ENCODE measurements at regions not wholly inside any gene's neighbourhood (a gene's known extent, or its start where the extent isn't known, plus 50 kb on each side); places are given as distances from the start of the nearest gene placed in this dataset.
"Not testable (repeated sequence)": the region's sequence is repeated elsewhere in the genome, so short reads cannot be mapped to it uniquely, and the experiment has no call there.

GRCh38 chr5:92850886-92851285, 730.1 kb downstream of the NR2F1-AS1 start:
- DNase-seq: no peak
- ChIA-PET CTCF (no interaction called here), POLR2A (no interaction called here)
- Mint-ChIP-seq H3K4me3 (no peak overlapping the region), H3K9me3 (no peaks in the 10 kb centered on the region), H3K36me3 (ENCODE audit: low read depth) (no peaks in the 10 kb centered on the region), H3K27me3 (no peaks in the 10 kb centered on the region), H3K27ac (no peak overlapping the region), H3K4me1 (no peaks in the 10 kb centered on the region)

- POLR2A ChIA-PET: no interaction called here
- CTCF ChIA-PET: no interaction called here
- H3K9me3 Mint-ChIP-seq: no peaks in the 10 kb centered on the region
- H3K4me1 Mint-ChIP-seq: no peaks in the 10 kb centered on the region
- H3K27ac Mint-ChIP-seq: no peak overlapping the region
- DNase-seq: no peak
- no peaks in the 10 kb centered on the region for H3K36me3 Mint-ChIP-seq (ENCODE audit: low read depth)
- H3K4me3 Mint-ChIP-seq: no peak overlapping the region
- H3K27me3 Mint-ChIP-seq: no peaks in the 10 kb centered on the region
Measured at GRCh38 chr5:92849756-92850155, 731.3 kb downstream of the NR2F1-AS1 start.

GRCh38 chr5:92841604-92842155, 739.3 kb downstream of the NR2F1-AS1 start:
- Mint-ChIP-seq H3K4me3 (no peak overlapping the region), H3K36me3 (ENCODE audit: low read depth) (no peaks in the 10 kb centered on the region), H3K4me1 (no peaks in the 10 kb centered on the region), H3K9me3 (peaks cover 3% of the 10 kb centered on the region), H3K27ac (no peak overlapping the region), H3K27me3 (no peaks in the 10 kb centered on the region)
- no peak for DNase-seq
- ChIA-PET POLR2A (no interaction called here), CTCF (no interaction called here)

GRCh38 chr5:92838253-92838652, 742.8 kb downstream of the NR2F1-AS1 start:
- Mint-ChIP-seq H3K36me3 (ENCODE audit: low read depth) (no peaks in the 10 kb centered on the region), H3K4me1 (no peaks in the 10 kb centered on the region), H3K4me3 (no peak overlapping the region), H3K9me3 (peaks cover 5% of the 10 kb centered on the region), H3K27ac (no peak overlapping the region), H3K27me3 (no peaks in the 10 kb centered on the region)
- DNase-seq: no peak
- ChIA-PET POLR2A (no interaction called here), CTCF (no interaction called here)

GRCh38 chr5:92836855-92837755, 743.9 kb downstream of the NR2F1-AS1 start:
- peaks cover 5% of the 10 kb centered on the region for H3K9me3 Mint-ChIP-seq
- CTCF ChIA-PET: no interaction called here

GRCh38 chr5:92835712-92836111, 745.3 kb downstream of the NR2F1-AS1 start:
- CTCF ChIA-PET: no interaction called here

More at GRCh38 chr5:92836855-92837755, 743.9 kb downstream of the NR2F1-AS1 start:
- POLR2A ChIA-PET: no interaction called here
- Mint-ChIP-seq H3K4me1 (no peaks in the 10 kb centered on the region), H3K27me3 (no peaks in the 10 kb centered on the region), H3K27ac (no peak overlapping the region), H3K36me3 (ENCODE audit: low read depth) (no peaks in the 10 kb centered on the region), H3K4me3 (no peak overlapping the region)
- no peak for DNase-seq

GRCh38 chr5:92823551-92823950, 757.5 kb downstream of the NR2F1-AS1 start:
- H3K36me3 Mint-ChIP-seq (ENCODE audit: low read depth); H3K27ac Mint-ChIP-seq; CTCF ChIA-PET; H3K4me1 Mint-ChIP-seq; POLR2A ChIA-PET; H3K9me3 Mint-ChIP-seq; DNase-seq; H3K4me3 Mint-ChIP-seq; H3K27me3 Mint-ChIP-seq: not testable (repeated sequence)

More at GRCh38 chr5:92835712-92836111, 745.3 kb downstream of the NR2F1-AS1 start:
- Mint-ChIP-seq H3K9me3 (peaks cover 5% of the 10 kb centered on the region), H3K27ac (no peak overlapping the region), H3K4me3 (no peak overlapping the region), H3K4me1 (no peaks in the 10 kb centered on the region), H3K27me3 (no peaks in the 10 kb centered on the region), H3K36me3 (ENCODE audit: low read depth) (no peaks in the 10 kb centered on the region)
- no peak for DNase-seq
- POLR2A ChIA-PET: no interaction called here

- Mint-ChIP-seq H3K27me3 (no peaks in the 10 kb centered on the region), H3K9me3 (no peaks in the 10 kb centered on the region), H3K36me3 (ENCODE audit: low read depth) (no peaks in the 10 kb centered on the region), H3K4me1 (no peaks in the 10 kb centered on the region), H3K27ac (no peak overlapping the region), H3K4me3 (no peak overlapping the region)
- no peak for DNase-seq
- ChIA-PET CTCF (no interaction called here), POLR2A (no interaction called here)
Measured at GRCh38 chr5:92822183-92822582, 758.8 kb downstream of the NR2F1-AS1 start.

GRCh38 chr5:92809855-92810465, 771.1 kb downstream of the NR2F1-AS1 start:
- Mint-ChIP-seq H3K9me3 (no peaks in the 10 kb centered on the region), H3K27ac (no peak overlapping the region), H3K4me3 (no peak overlapping the region), H3K27me3 (no peaks in the 10 kb centered on the region), H3K36me3 (ENCODE audit: low read depth) (no peaks in the 10 kb centered on the region), H3K4me1 (no peaks in the 10 kb centered on the region)
- ChIA-PET CTCF (no interaction called here), POLR2A (no interaction called here)
- no peak for DNase-seq

GRCh38 chr5:92808474-92808873, 772.5 kb downstream of the NR2F1-AS1 start:
- POLR2A ChIA-PET: no interaction called here
- no peak for DNase-seq
- H3K9me3 Mint-ChIP-seq: no peaks in the 10 kb centered on the region
- H3K36me3 Mint-ChIP-seq (ENCODE audit: low read depth): no peaks in the 10 kb centered on the region
- CTCF ChIA-PET: no interaction called here
- H3K4me3 Mint-ChIP-seq: no peak overlapping the region
- no peak overlapping the region for H3K27ac Mint-ChIP-seq
- H3K4me1 Mint-ChIP-seq: no peaks in the 10 kb centered on the region
- H3K27me3 Mint-ChIP-seq: no peaks in the 10 kb centered on the region

- Mint-ChIP-seq H3K27ac (no peak overlapping the region), H3K4me1 (no peaks in the 10 kb centered on the region), H3K9me3 (no peaks in the 10 kb centered on the region), H3K36me3 (ENCODE audit: low read depth) (no peaks in the 10 kb centered on the region), H3K4me3 (no peak overlapping the region), H3K27me3 (no peaks in the 10 kb centered on the region)
- POLR2A ChIA-PET: no interaction called here
- DNase-seq: no peak
- CTCF ChIA-PET: no interaction called here
Measured at GRCh38 chr5:92807085-92807484, 773.9 kb downstream of the NR2F1-AS1 start.

- no peaks in the 10 kb centered on the region for H3K27me3 Mint-ChIP-seq
- CTCF ChIA-PET: no interaction called here
- H3K27ac Mint-ChIP-seq: no peak overlapping the region
- H3K4me3 Mint-ChIP-seq: no peak overlapping the region
- DNase-seq: no peak
- no peaks in the 10 kb centered on the region for H3K9me3 Mint-ChIP-seq
- POLR2A ChIA-PET: no interaction called here
- H3K4me1 Mint-ChIP-seq: no peaks in the 10 kb centered on the region
- H3K36me3 Mint-ChIP-seq (ENCODE audit: low read depth): no peaks in the 10 kb centered on the region
Measured at GRCh38 chr5:92805446-92805845, 775.6 kb downstream of the NR2F1-AS1 start.

GRCh38 chr5:92801911-92802310, 779.1 kb downstream of the NR2F1-AS1 start:
- CTCF ChIA-PET: no interaction called here
- Mint-ChIP-seq H3K9me3 (no peaks in the 10 kb centered on the region), H3K4me1 (no peaks in the 10 kb centered on the region), H3K27ac (no peak overlapping the region), H3K27me3 (no peaks in the 10 kb centered on the region), H3K36me3 (ENCODE audit: low read depth) (no peaks in the 10 kb centered on the region), H3K4me3 (no peak overlapping the region)
- no peak for DNase-seq
- POLR2A ChIA-PET: interaction anchor here (0.6 kb wide), 1 partner anchor 85 kb away, joined by 3 read pairs; no protein-coding TSS in a partner anchor

GRCh38 chr5:92800365-92800764, 780.7 kb downstream of the NR2F1-AS1 start:
- Mint-ChIP-seq H3K4me3 (no peak overlapping the region), H3K27me3 (no peaks in the 10 kb centered on the region), H3K4me1 (no peaks in the 10 kb centered on the region), H3K9me3 (peaks cover 2% of the 10 kb centered on the region), H3K27ac (no peak overlapping the region), H3K36me3 (ENCODE audit: low read depth) (no peaks in the 10 kb centered on the region)
- POLR2A ChIA-PET: no interaction called here
- CTCF ChIA-PET: no interaction called here
- no peak for DNase-seq
